ENCODE measurements at regions not wholly inside any gene's neighbourhood (a gene's known extent, or its start where the extent isn't known, plus 50 kb on each side); places are given as distances from the start of the nearest gene placed in this dataset.

GRCh38 chrX:45623266-45623665 is 422.6 kb upstream of the DIPK2B start:
- TF ChIP-seq, protein P1, sequence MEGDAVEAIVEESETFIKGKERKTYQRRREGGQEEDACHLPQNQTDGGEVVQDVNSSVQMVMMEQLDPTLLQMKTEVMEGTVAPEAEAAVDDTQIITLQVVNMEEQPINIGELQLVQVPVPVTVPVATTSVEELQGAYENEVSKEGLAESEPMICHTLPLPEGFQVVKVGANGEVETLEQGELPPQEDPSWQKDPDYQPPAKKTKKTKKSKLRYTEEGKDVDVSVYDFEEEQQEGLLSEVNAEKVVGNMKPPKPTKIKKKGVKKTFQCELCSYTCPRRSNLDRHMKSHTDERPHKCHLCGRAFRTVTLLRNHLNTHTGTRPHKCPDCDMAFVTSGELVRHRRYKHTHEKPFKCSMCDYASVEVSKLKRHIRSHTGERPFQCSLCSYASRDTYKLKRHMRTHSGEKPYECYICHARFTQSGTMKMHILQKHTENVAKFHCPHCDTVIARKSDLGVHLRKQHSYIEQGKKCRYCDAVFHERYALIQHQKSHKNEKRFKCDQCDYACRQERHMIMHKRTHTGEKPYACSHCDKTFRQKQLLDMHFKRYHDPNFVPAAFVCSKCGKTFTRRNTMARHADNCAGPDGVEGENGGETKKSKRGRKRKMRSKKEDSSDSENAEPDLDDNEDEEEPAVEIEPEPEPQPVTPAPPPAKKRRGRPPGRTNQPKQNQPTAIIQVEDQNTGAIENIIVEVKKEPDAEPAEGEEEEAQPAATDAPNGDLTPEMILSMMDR (optimal IDR thresholded peaks at IDR 0.05 in 1 of 3, IDR thresholded peaks at IDR 0.05 in 1 of 3, conservative IDR thresholded peaks at IDR 0.05 in 1 of 3; ENCODE audit: extremely low read depth in 1 of 3, insufficient read depth in 2 of 3, low read length in 3 of 3), result no peak
- no peak for TF ChIP-seq EZH2 (IDR thresholded peaks at IDR 0.05; ENCODE audit: low read length)
